Esophagus squamous epithelium (tissue), 5 donors: ENCODE measurements at regions not wholly inside any gene's neighbourhood (a gene's known extent, or its start where the extent isn't known, plus 50 kb on each side); places are given as distances from the start of the nearest gene placed in this dataset.

Source experiments
- DNase-seq: peaks from one replicate; lab custom pipeline; 2025; lab: John Stamatoyannopoulos, UW
- H3K27ac ChIP-seq, 4 donors: fragments of 200-600 bp; sonication (generic); one replicate each; pipeline ENCODE4 v1.5.1; 2016 to 2019; ENCODE audit warnings: mild to moderate bottlenecking in 1 of 4
- H3K27me3 ChIP-seq, 4 donors: fragments of 200-600 bp; sonication (generic); 1 replicate in 3 of 4; 2 replicates in 1 of 4; pipeline versions ENCODE4 v1.5.1 to v1.6.0; 2017 to 2021; ENCODE audit warnings: antibody characterized with exemption in 1 of 4
- H3K36me3 ChIP-seq, 3 donors: fragments of 200-600 bp; sonication (generic); one replicate each; pipeline ENCODE4 v1.5.1; 2016 to 2019
- H3K4me1 ChIP-seq, 3 donors: fragments of 200-600 bp; sonication (generic); one replicate each; pipeline ENCODE4 v1.5.1; 2017 to 2019
- H3K4me3 ChIP-seq, 4 donors: fragments of 200-600 bp; sonication (generic); 1 replicate in 3 of 4; 2 replicates in 1 of 4; pipeline ENCODE4 v1.5.1; 2016 to 2019; ENCODE audit warnings: mild to moderate bottlenecking in 2 of 4, moderate library complexity in 1 of 4
- H3K9me3 ChIP-seq, 3 donors: fragments of 200-600 bp; sonication (generic); one replicate each; pipeline ENCODE4 v1.5.1; 2016 to 2019
- POLR2A ChIP-seq, 4 donors: fragments of 450-650 bp; IDR thresholded peaks; one replicate each; pipeline ENCODE4 v1.6.1; 2017; ENCODE audit warnings: antibody characterized with exemption in 4 of 4, mild to moderate bottlenecking in 4 of 4, moderate library complexity in 3 of 4
- WGBS, 2 donors: methylation state at CpG; one replicate each; pipeline ENCODE4 v1.1.5; 2018; 5-methylcytosine and 5-hydroxymethylcytosine counted together
- intact Hi-C: fragments of 100-400 bp; cut with DNase I; formaldehyde crosslinking; loops from one replicate; pipeline ENCODE4 v1.15.0; 2022
- TF ChIP-seq, protein P1 (sequence below), 6 experiments: fragments of 450-650 bp in 4 of 6; fragments of 200-600 bp in 2 of 6; sonication (generic) in 2 of 6; IDR thresholded peaks; one replicate each; pipeline ENCODE4 v1.5.1; 2016 to 2019; ENCODE audit warnings: antibody characterized with exemption in 6 of 6, mild to moderate bottlenecking in 4 of 6, moderate library complexity in 4 of 6
- donor health status: DM: yes; HTN: yes; CAD: no.

DNA sequence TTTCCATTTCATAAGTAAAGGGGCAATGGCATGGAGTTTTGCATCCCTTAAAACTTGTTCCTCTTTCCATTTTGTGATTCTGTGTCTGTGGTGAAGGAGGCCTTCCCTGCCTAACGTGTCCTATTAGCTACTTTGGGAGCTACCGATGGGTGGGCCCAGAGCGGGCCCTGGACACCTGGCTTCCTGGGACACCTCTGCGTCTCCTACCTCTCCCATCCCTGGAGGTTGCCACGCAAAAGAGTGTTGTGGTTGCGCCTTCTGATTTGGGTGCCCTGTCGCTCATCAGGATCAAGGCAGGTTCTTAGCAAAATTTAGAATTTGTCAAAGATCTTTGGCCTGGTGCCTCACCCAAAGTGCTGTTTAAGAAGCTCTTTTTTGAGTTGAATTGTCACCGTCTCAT is 116.4 kb upstream of the CACNA1E start:
- no peak for TF ChIP-seq POLR2A (IDR thresholded peaks at IDR 0.05)
- TF ChIP-seq, protein P1, sequence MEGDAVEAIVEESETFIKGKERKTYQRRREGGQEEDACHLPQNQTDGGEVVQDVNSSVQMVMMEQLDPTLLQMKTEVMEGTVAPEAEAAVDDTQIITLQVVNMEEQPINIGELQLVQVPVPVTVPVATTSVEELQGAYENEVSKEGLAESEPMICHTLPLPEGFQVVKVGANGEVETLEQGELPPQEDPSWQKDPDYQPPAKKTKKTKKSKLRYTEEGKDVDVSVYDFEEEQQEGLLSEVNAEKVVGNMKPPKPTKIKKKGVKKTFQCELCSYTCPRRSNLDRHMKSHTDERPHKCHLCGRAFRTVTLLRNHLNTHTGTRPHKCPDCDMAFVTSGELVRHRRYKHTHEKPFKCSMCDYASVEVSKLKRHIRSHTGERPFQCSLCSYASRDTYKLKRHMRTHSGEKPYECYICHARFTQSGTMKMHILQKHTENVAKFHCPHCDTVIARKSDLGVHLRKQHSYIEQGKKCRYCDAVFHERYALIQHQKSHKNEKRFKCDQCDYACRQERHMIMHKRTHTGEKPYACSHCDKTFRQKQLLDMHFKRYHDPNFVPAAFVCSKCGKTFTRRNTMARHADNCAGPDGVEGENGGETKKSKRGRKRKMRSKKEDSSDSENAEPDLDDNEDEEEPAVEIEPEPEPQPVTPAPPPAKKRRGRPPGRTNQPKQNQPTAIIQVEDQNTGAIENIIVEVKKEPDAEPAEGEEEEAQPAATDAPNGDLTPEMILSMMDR (IDR thresholded peaks at IDR 0.05): no peak
- no peak for DNase-seq
- no peak overlapping the region for H3K4me3 ChIP-seq
- H3K4me1 ChIP-seq: no peaks in the 10 kb centered on the region
- H3K27ac ChIP-seq: no peak overlapping the region
- 92 to 94% methylated on average over 8 of the region's 8 CpGs for WGBS, 2 donors
- no peaks in the 10 kb centered on the region for H3K27me3 ChIP-seq
- intact Hi-C loops: no loop called here
- peaks cover 0 to 7% (median 0%) of the 10 kb centered on the region in 3 donors for H3K9me3 ChIP-seq
- no peaks in the 10 kb centered on the region for H3K36me3 ChIP-seq

DNA sequence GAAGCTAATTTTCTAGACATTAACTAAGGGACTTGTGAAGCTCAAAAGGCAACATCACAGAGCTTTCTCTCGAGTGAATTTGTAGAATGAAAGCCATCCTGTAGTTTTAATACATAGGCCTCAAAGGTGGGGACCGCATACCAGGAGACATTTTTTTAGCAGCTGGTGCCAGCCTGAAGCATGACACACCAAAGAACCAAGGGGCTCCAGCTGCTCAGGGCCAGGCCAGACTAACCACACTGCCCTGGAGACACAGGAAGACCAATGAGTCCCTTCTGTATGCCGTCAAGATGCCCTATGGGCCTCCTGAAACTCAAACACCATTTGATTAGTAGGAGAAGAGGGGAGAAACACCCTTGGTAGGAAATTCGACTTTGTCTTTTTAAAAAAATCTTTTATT is 113.9 kb upstream of the CACNA1E start:
- Histone ChIP-seq H3K4me3 (no peak overlapping the region), H3K36me3 (no peaks in the 10 kb centered on the region), H3K4me1 (no peaks in the 10 kb centered on the region), H3K27ac (no peak overlapping the region), H3K27me3 (no peaks in the 10 kb centered on the region), H3K9me3 (peaks cover 0 to 13% (median 0%) of the 10 kb centered on the region in 3 donors)
- intact Hi-C loops: no loop called here
- WGBS, 2 donors: 69 to 78% methylated on average over 4 of the region's 4 CpGs
- no peak for DNase-seq
- no peak for TF ChIP-seq POLR2A (IDR thresholded peaks at IDR 0.05)
- TF ChIP-seq, protein P1 (IDR thresholded peaks at IDR 0.05): no peak

DNA sequence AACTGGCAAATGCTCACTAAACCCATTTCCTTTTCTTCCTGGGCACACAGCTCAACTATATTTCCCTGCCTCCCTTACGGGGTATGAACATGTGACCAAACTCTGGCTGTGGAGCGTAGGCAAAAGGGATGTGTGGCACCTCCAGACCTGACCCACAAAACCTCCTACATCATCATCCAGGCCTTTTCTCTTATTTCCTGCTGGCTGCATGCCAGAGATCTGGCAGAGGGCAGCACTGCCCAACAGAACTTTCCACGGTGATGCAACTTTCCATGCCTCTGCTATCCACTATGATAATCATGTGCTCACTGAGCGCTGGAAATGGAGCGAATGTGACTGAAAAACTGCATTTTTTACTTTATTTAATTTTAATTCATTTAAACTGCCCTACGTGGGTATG is 99.6 kb upstream of the CACNA1E start:
- 64 to 70% methylated on average over 6 of the region's 6 CpGs for WGBS, 2 donors
- TF ChIP-seq, protein P1 (IDR thresholded peaks at IDR 0.05): no peak
- TF ChIP-seq POLR2A (IDR thresholded peaks at IDR 0.05): no peak
- Histone ChIP-seq H3K36me3 (no peaks in the 10 kb centered on the region), H3K27me3 (peaks cover 0 to 3% (median 0%) of the 10 kb centered on the region in 4 donors), H3K4me1 (no peaks in the 10 kb centered on the region), H3K4me3 (no peak overlapping the region), H3K27ac (no peak overlapping the region), H3K9me3 (no peaks in the 10 kb centered on the region)
- intact Hi-C loops: no loop called here
- DNase-seq: no peak

DNA sequence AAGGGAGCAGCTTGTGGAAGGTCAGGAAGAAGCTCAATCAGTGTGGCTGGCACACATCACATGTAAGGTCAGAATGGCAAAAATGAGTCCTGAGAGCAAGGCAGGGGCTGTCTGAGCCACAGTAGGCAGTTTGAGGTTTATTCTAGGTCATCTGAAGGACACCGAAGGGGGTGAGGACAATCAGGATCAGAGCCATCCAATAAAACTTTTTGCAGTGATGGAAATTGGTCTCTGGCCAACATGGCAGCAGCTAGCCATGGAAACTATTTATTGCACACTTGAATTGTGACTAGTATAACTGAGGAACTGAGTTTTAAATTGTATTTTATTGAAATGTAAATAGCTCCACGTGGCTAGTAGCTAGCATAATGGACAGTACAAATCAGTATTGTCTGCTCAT is 97.0 kb upstream of the CACNA1E start:
- Histone ChIP-seq H3K27me3 (peaks cover 0 to 19% (median 0%) of the 10 kb centered on the region in 4 donors), H3K4me1 (no peaks in the 10 kb centered on the region), H3K9me3 (no peaks in the 10 kb centered on the region), H3K4me3 (no peak overlapping the region), H3K36me3 (no peaks in the 10 kb centered on the region), H3K27ac (no peak overlapping the region)
- DNase-seq: no peak
- no peak for TF ChIP-seq POLR2A (IDR thresholded peaks at IDR 0.05)
- TF ChIP-seq, protein P1 (IDR thresholded peaks at IDR 0.05): no peak
- intact Hi-C loops: no loop called here
- WGBS, 2 donors: 28 to 39% methylated on average over 2 of the region's 2 CpGs

DNA sequence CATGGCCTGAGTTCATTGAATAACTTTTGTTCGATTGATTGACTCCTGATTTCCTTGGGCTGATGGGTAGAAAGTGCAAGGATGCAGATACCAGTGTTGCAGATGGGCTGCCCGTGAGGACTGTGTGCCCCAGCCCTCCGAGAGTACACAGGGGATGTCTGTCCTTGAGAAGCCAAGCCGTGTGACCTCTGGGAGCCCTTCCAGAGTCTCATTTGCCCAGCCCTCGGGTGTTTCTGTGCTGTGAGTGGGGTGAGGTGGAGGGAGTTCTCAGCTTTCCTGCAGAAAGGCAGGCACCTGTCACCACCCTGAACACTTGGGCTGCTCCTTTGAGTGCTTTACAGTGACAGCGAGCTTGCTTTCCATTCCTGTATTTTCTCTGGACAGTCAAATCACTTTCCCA is 96.4 kb upstream of the CACNA1E start:
- Histone ChIP-seq H3K27me3 (peaks cover 0 to 21% (median 0%) of the 10 kb centered on the region in 4 donors), H3K4me3 (no peak overlapping the region), H3K27ac (no peak overlapping the region), H3K4me1 (no peaks in the 10 kb centered on the region), H3K9me3 (no peaks in the 10 kb centered on the region), H3K36me3 (no peaks in the 10 kb centered on the region)
- WGBS, 2 donors: 67% methylated on average over 6 of the region's 6 CpGs
- TF ChIP-seq, protein P1 (IDR thresholded peaks at IDR 0.05): no peak
- TF ChIP-seq POLR2A (IDR thresholded peaks at IDR 0.05): no peak
- intact Hi-C loops: no loop called here
- no peak for DNase-seq
